SK-N-MC (cell line): ENCODE measurements at regions not wholly inside any gene's neighbourhood (a gene's known extent, or its start where the extent isn't known, plus 50 kb on each side); places are given as distances from the start of the nearest gene placed in this dataset.

ENCODE experiments used
- EZH2 ChIP-seq: fragments of 200-600 bp; sonication (generic); IDR thresholded peaks from one replicate; pipeline ENCODE4 v1.6.1; 2017; ENCODE audit warnings: antibody characterized with exemption
- FOXP2 ChIP-seq: optimal IDR thresholded peaks from 2 replicates; pipeline ENCODE3; 2011; ENCODE audit warnings: mild to moderate bottlenecking, moderate library complexity; ENCODE audit not compliant: insufficient read depth; ENCODE audit errors: extremely low read length, control extremely low read depth
- POLR2AphosphoS5 ChIP-seq: IDR thresholded peaks from 2 replicates; pipeline ENCODE4 v1.6.1; 2012; ENCODE audit warnings: mild to moderate bottlenecking, low read depth, low read length, borderline replicate concordance

GRCh38 chr4:57605376-57605775, 495.2 kb upstream of the IGFBP7 start:
- no peak for TF ChIP-seq POLR2AphosphoS5
- TF ChIP-seq EZH2, result no peak
- TF ChIP-seq FOXP2, result no peak
